T-helper 2 cell treated with Interferon-gamma antibody and Interleukin-4, amounts not matched to agents 5 μg/mL and 100 μg/mL, for 36 hours (primary cell): ENCODE measurements at regions not wholly inside any gene's neighbourhood (a gene's known extent, or its start where the extent isn't known, plus 50 kb on each side); places are given as distances from the start of the nearest gene placed in this dataset.
"Not testable (repeated sequence)": the region's sequence is repeated elsewhere in the genome, so short reads cannot be mapped to it uniquely, and the experiment has no call there.

Source experiments
- DNase-seq: peaks from one replicate; pipeline ENCODE4 v3.0.0; 2021; ENCODE audit warnings: low spot score
- H3K27ac Mint-ChIP-seq: one replicate; pipeline ENCODE4 v1.8.0; 2021; ENCODE audit warnings: mild to moderate bottlenecking, mixed read lengths
- H3K27me3 Mint-ChIP-seq: one replicate; pipeline ENCODE4 v1.8.0; 2021; ENCODE audit warnings: low read depth, mixed read lengths
- H3K36me3 Mint-ChIP-seq: one replicate; pipeline ENCODE4 v1.8.0; 2021; ENCODE audit warnings: low read depth, mixed read lengths
- H3K4me1 Mint-ChIP-seq: one replicate; pipeline ENCODE4 v1.8.0; 2021; ENCODE audit warnings: low read depth, mixed read lengths
- H3K4me3 Mint-ChIP-seq: one replicate; pipeline ENCODE4 v1.8.0; 2022; ENCODE audit warnings: mild to moderate bottlenecking, moderate library complexity, mixed read lengths
- H3K9me3 Mint-ChIP-seq: one replicate; pipeline ENCODE4 v1.8.0; 2021; ENCODE audit warnings: mixed read lengths

DNA sequence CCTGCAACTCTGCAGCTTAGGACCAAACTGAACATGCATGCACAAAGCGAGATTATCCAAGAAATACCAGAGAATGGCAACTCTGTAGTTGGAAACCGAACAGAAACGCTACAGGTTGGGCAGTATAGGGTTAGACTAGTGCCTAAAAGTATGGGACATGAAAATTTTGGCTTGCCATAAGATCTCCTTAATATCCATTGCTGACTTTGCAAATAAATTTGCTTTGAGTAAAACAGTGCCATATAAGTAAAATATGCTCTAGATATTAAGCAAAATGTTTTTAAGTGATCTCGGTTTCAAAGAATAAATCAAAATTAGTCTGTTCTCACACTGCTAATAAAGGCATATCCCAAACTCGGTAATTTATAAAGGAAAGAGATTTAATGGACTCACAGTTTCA, 456.0 kb downstream of the PRDM9 start:
- peaks cover 28% of the 10 kb centered on the region for H3K9me3 Mint-ChIP-seq
- no peaks in the 10 kb centered on the region for H3K27me3 Mint-ChIP-seq
- H3K36me3 Mint-ChIP-seq: no peaks in the 10 kb centered on the region
- no peak overlapping the region for H3K4me3 Mint-ChIP-seq
- H3K4me1 Mint-ChIP-seq: no peaks in the 10 kb centered on the region
- DNase-seq: no peak
- H3K27ac Mint-ChIP-seq: no peak overlapping the region

DNA sequence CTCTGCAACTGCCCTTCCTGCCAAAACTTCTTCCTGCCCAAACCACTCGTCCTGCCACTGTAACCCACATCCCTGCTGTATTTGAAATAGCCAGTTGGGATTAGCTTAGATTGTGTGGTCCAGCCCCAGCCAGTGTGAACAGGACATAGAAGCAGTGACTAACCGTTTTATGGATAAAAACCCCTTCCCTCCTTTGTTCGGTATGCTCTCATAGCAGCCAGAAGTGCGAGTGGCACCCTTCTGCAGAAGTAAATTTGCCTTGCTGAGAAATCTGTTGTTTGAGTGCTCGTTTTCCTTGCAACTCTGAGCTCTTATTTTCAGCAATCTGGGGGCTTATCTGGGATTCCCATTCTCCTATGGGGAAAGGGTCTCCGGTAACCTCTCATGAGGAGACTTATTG, 470.0 kb downstream of the PRDM9 start:
- Mint-ChIP-seq H3K4me3 (no peak overlapping the region), H3K27me3 (no peaks in the 10 kb centered on the region), H3K27ac (no peak overlapping the region), H3K36me3 (no peaks in the 10 kb centered on the region), H3K4me1 (no peaks in the 10 kb centered on the region), H3K9me3 (peaks cover 54% of the 10 kb centered on the region)
- DNase-seq: no peak

DNA sequence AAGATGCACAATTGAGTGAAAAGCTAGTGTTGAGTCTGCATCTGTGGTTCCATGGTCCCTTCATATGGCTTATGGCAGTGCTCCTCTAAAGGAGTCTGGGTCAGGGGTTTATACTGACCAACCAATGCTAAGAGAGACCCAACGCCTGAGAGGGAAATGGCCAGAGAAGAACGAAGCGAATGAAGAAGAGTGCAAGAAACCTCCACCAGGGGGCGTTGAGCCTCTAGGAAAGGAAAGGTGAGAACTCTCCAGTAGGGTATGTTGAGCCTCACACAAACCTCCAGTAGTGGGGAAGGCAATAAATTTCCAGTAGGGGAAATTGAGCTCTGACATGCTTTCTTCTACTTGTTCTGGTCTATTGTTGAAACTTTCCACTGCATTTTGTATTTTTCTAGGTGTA, 470.6 kb downstream of the PRDM9 start:
- Mint-ChIP-seq H3K9me3 (peaks cover 53% of the 10 kb centered on the region), H3K27ac (no peak overlapping the region), H3K4me3 (no peak overlapping the region), H3K27me3 (no peaks in the 10 kb centered on the region), H3K4me1 (no peaks in the 10 kb centered on the region), H3K36me3 (no peaks in the 10 kb centered on the region)
- no peak for DNase-seq

DNA sequence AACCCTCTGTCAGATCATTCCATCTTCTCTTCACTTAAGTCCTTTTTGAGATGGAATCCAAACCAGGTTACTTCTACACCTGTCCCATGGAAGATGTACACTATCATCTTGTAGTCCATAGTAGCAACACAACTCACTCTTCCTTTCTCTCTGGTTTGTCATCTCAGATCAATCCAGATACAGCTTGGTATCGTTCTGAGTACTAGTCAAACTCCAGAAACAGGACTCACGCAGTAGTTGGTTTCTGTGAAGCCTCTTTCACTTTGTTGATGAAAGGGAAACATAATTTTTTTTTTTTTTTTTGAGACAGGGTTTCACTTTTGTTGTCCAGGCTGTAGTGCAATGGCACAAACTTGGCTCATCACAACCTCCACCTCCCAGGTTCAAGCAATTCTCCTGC, 484.0 kb downstream of the PRDM9 start:
- no peaks in the 10 kb centered on the region for H3K4me1 Mint-ChIP-seq
- H3K27ac Mint-ChIP-seq: no peak overlapping the region
- no peaks in the 10 kb centered on the region for H3K27me3 Mint-ChIP-seq

DNA sequence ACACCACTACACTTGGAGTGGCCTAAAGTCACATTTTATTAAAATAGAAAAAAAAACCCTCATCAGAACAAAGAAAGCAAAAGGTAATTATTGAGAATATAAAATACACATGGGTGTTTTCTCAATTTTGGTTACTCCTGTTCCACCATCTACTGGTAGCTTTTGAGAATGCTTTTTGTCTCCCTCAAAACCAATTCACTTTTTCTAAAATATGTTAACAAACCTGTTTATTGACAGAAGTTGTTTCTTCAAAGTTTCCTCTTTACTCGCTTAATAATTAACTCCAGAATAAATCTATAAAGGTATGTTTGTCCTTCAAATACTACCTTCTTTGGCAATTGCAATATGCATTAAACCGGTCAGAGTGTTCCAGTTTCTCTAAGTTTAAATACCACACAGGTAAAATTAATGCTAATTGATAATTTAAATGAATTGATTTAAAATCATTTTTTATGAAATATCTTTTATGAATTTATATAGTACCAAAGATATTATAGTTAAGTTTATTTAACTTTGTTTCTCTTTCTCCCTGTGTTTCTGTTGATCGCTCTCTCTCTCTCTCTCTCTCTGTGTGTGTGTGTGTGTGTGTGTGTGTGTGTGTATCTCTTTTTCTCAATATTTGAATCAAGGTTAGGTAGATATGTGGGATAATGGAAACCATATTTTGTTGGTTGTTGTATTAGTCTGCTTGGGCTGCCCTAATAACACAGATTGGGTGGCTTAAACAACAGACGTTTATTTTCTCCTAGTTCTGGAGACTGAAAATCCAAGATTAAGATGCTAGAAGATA, 487.4 kb downstream of the PRDM9 start:
- H3K9me3 Mint-ChIP-seq: peaks cover 33% of the 10 kb centered on the region
- no peak overlapping the region for H3K4me3 Mint-ChIP-seq
- H3K36me3 Mint-ChIP-seq: no peaks in the 10 kb centered on the region

More for the DNA sequence above, 484.0 kb downstream of the PRDM9 start:
- peaks cover 26% of the 10 kb centered on the region for H3K9me3 Mint-ChIP-seq
- no peaks in the 10 kb centered on the region for H3K36me3 Mint-ChIP-seq
- no peak for DNase-seq
- no peak overlapping the region for H3K4me3 Mint-ChIP-seq

DNA sequence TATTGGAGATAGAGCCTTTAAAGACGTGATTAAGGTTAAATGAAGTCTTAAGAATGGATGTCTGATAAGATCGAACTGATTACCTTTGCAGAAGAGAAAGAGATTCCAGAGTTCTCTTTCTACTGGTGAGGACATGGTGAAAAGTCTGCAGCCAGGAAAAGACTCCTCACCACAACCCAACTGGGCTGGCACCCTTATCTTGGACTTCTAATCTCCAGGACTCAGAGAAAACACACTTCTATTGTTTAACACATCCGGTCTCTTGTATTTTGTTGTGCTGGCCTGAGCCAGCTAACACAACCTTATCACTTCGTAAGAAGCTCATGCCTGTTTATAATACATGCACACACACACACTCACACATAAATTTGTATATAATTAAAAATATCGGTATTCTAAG, 489.1 kb downstream of the PRDM9 start:
- no peaks in the 10 kb centered on the region for H3K36me3 Mint-ChIP-seq
- no peaks in the 10 kb centered on the region for H3K27me3 Mint-ChIP-seq
- peaks cover 31% of the 10 kb centered on the region for H3K9me3 Mint-ChIP-seq
- DNase-seq: no peak
- H3K27ac Mint-ChIP-seq: no peak overlapping the region
- no peak overlapping the region for H3K4me3 Mint-ChIP-seq
- H3K4me1 Mint-ChIP-seq: no peaks in the 10 kb centered on the region

More for the DNA sequence above, 487.4 kb downstream of the PRDM9 start:
- Mint-ChIP-seq H3K27ac (no peak overlapping the region), H3K4me1 (no peaks in the 10 kb centered on the region), H3K27me3 (no peaks in the 10 kb centered on the region)
- no peak for DNase-seq

DNA sequence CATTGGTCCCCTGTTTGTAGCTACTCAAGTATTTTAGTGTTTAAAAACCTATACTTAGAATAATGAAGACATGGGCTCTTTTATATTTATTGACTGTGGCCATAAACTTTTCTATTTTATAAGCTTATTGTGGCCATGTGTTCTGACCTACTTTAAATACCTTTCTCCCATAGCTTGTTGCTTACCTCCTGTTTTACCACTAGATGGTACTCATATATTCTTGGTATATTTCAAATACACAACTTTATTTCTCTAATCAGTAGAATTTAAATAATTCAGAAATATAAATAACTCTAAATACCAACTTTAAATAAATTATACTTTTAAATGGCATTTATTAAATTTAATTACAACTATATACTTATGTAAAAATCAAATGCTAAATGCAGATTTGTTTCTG, 498.0 kb downstream of the PRDM9 start:
- H3K27me3 Mint-ChIP-seq: no peaks in the 10 kb centered on the region
- peaks cover 31% of the 10 kb centered on the region for H3K9me3 Mint-ChIP-seq
- H3K36me3 Mint-ChIP-seq: no peaks in the 10 kb centered on the region
- no peak overlapping the region for H3K27ac Mint-ChIP-seq
- no peaks in the 10 kb centered on the region for H3K4me1 Mint-ChIP-seq
- DNase-seq: no peak
- no peak overlapping the region for H3K4me3 Mint-ChIP-seq

DNA sequence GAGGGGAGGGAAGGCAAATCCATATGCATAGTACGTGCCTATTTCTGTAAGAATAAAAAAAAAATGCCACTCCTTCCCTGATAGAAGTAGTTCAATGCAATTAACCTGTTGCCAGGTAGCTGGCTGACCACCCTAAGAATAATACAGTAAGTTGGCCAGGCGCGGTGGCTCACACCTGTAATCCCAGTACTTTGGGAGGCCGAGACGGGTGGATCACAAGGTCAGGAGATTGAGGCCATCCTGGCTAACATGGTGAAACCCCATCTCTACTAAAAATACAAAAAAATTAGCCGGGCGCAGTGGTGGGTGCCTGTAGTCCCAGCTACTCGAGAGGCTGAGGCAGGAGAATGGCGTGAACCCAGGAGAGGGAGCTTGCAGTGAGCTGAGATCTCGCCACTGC, 510.3 kb downstream of the PRDM9 start:
- H3K36me3 Mint-ChIP-seq, H3K4me1 Mint-ChIP-seq, H3K27me3 Mint-ChIP-seq, DNase-seq, H3K27ac Mint-ChIP-seq, H3K4me3 Mint-ChIP-seq: not testable (repeated sequence)
- H3K9me3 Mint-ChIP-seq: peaks cover 35% of the 10 kb centered on the region

DNA sequence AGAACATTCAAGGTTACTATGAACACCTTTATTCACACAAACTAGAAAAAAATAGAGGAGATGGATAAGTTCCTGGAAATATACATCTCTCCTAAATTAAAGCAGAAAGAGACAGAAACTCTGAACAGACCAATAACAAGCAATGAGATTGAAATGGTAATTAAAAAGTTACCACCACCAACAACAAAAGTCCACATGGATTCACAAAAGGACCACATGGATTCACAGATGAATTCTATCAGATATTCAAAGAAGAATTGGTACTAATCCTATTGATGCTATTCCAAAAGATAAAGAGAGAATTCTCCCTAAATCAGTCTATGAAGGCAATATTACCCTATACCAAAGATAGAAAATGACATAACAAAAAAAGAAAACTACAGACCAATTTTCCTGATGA, 518.9 kb downstream of the PRDM9 start:
- H3K27me3 Mint-ChIP-seq: no peaks in the 10 kb centered on the region
- H3K9me3 Mint-ChIP-seq: peaks cover 68% of the 10 kb centered on the region
- H3K4me1 Mint-ChIP-seq: no peaks in the 10 kb centered on the region
- H3K4me3 Mint-ChIP-seq: no peak overlapping the region
- no peak for DNase-seq
- no peak overlapping the region for H3K27ac Mint-ChIP-seq
- H3K36me3 Mint-ChIP-seq: no peaks in the 10 kb centered on the region

DNA sequence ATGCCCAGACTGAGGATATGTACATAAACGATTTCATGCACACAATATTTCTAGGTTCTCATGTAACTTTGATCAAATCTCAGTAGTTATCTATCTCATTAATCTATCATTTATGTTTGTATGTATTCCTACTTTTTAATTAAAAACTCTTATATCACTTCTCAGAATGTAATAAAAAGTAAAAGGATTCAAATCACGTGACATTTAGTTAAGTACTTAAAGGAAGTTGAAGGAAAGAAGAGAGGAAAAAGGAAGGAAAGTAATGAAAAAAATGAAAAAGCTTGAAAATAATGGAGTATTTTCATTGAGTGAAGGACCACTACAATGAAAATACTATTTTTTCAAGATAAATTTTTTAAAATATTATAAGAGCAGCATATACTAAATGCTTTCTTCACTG, 535.3 kb downstream of the PRDM9 start:
- Mint-ChIP-seq H3K27ac (no peak overlapping the region), H3K4me3 (no peak overlapping the region), H3K9me3 (peaks cover 33% of the 10 kb centered on the region), H3K36me3 (no peaks in the 10 kb centered on the region), H3K27me3 (no peaks in the 10 kb centered on the region), H3K4me1 (no peaks in the 10 kb centered on the region)
- DNase-seq: no peak

DNA sequence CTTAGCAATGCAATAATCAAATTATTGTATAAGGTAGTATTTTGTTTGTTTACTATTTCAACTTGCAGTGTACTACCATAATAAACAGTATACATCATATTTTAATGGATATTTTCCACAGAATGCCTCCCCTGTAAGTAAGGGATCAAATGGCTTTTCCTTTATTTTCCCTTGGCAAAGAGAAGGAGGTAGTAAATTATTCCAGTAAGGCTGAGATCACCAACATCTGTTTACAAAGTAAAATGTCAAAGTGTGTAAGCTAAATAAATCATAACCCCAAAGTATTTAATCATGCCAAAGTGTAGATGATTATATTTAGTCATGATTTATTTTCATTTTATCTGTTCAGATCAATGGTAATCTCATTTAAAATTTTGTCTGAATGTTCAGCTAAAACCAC, 537.6 kb downstream of the PRDM9 start:
- H3K27ac Mint-ChIP-seq: no peak overlapping the region
- H3K4me1 Mint-ChIP-seq: no peaks in the 10 kb centered on the region
- no peak for DNase-seq
- H3K27me3 Mint-ChIP-seq: no peaks in the 10 kb centered on the region
- no peak overlapping the region for H3K4me3 Mint-ChIP-seq
- H3K36me3 Mint-ChIP-seq: no peaks in the 10 kb centered on the region
- peaks cover 39% of the 10 kb centered on the region for H3K9me3 Mint-ChIP-seq

DNA sequence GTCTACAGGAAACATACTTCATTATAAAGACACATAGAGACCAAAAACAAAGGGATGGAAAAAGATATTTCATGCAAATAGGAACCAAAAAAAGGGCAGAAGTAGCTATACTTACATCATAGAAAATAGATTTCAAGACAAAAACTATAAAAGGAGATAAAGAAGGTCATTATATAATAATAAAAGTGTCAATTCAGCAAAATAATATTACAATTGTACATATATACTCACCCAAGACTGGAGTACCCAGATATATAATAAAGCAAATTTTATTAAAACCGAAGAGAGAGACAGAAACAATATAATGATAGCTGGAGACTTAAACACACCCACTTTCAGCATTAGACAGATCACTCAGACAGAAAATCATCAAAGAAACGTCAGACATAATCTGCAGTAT, 546.3 kb downstream of the PRDM9 start:
- no peak overlapping the region for H3K4me3 Mint-ChIP-seq
- DNase-seq: no peak
- no peaks in the 10 kb centered on the region for H3K27me3 Mint-ChIP-seq
- H3K4me1 Mint-ChIP-seq: no peaks in the 10 kb centered on the region
- H3K36me3 Mint-ChIP-seq: no peaks in the 10 kb centered on the region
- H3K27ac Mint-ChIP-seq: no peak overlapping the region
- H3K9me3 Mint-ChIP-seq: peaks cover 52% of the 10 kb centered on the region

DNA sequence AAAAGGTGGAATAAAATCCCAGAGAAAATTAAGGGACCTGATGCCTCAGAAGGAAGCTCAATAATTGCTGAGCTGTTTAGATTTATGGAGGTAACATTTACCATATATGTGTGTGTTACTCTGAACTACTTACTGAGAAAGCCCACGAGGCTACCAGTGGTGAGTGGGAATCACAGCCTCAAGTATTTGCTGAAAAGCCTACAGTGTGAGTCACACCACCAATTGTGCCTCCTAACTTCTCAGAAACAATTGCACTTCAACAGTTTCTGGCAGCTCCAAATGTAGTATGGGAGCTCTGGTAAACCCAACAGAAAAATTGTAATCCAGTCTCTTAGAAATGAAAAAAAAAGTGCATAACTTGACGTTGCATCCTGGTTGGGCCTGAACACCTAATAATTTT, 551.6 kb downstream of the PRDM9 start:
- Mint-ChIP-seq H3K4me3 (no peak overlapping the region), H3K36me3 (no peaks in the 10 kb centered on the region), H3K27ac (no peak overlapping the region), H3K27me3 (no peaks in the 10 kb centered on the region), H3K4me1 (no peaks in the 10 kb centered on the region), H3K9me3 (peaks cover 39% of the 10 kb centered on the region)
- no peak for DNase-seq

DNA sequence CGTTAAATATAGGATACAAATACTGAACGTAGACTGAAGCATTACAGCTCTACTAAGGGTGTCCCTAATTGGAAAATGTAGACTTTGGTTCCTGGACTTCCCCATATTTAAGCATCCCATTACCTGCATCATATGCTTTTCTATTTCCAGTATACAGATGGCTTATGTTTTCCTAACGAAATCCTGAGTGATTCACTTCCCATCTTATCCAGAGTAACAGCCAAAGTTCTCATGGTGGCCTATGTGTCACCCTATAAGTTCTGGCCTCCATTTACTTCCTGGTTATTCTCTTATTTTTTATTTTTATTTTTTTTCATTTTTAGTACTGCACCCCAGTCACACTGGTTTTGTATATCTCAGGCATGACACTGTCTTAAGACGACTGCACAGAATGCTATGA, 552.3 kb downstream of the PRDM9 start:
- no peaks in the 10 kb centered on the region for H3K4me1 Mint-ChIP-seq
- H3K27me3 Mint-ChIP-seq: no peaks in the 10 kb centered on the region
- H3K27ac Mint-ChIP-seq: no peak overlapping the region
- H3K9me3 Mint-ChIP-seq: peaks cover 38% of the 10 kb centered on the region
- no peak for DNase-seq
- H3K36me3 Mint-ChIP-seq: no peaks in the 10 kb centered on the region
- no peak overlapping the region for H3K4me3 Mint-ChIP-seq

DNA sequence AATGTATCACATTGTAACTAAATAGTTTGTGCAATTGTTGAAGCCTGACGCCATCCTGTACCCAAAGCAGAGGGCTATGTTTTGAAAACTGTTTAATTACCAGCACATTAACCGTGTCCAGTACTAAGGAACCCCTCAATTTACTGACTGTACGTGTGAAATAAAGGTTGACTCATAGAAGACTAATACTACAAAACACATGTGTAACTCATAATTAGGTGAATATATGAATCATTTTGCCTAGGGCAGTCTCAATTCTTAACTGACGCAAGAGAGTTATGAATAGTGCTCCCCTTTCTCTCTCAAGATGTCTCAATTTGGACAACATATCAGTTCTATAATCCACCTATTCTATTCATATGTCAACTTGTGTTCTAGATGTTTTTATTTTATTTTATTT, 558.4 kb downstream of the PRDM9 start:
- no peaks in the 10 kb centered on the region for H3K36me3 Mint-ChIP-seq
- DNase-seq: no peak

More for the DNA sequence above, 558.4 kb downstream of the PRDM9 start:
- Mint-ChIP-seq H3K4me3 (no peak overlapping the region), H3K4me1 (no peaks in the 10 kb centered on the region), H3K9me3 (peaks cover 29% of the 10 kb centered on the region), H3K27ac (no peak overlapping the region), H3K27me3 (no peaks in the 10 kb centered on the region)
